GM21367 (cell line): ENCODE measurements at regions not wholly inside any gene's neighbourhood (a gene's known extent, or its start where the extent isn't known, plus 50 kb on each side); places are given as distances from the start of the nearest gene placed in this dataset.

ENCODE experiments used
- ATAC-seq: cut with Tn5 transposase; IDR thresholded peaks from one replicate; pipeline ENCODE4 v1.9.1; 2021; ENCODE audit not compliant: unreplicated experiment

GRCh38 chr5:144886668-144887067, 716.0 kb downstream of the KCTD16 start:
- ATAC-seq = no peak

- ATAC-seq = no peak
Observed at GRCh38 chr5:144882739-144883283, 712.1 kb downstream of the KCTD16 start.

DNA sequence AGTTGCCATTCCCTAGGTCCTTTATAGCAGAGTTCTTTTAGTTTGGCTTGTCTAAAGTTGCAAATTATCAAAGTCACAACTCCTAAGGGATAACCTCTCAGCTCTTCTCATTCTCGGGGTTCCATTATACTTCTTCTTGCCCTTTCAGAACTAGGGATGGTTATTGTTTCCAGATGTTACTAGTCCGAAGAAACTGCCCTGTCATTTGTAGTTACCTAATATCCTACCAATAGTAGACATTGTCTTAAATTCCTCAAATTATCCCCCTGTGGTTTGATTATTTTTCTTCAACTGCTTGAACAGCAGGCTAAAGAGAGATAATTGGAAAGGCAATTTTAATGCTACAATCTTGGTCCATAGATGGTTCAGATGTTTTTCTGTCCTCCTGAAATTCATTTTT, 709.8 kb downstream of the KCTD16 start:
- ATAC-seq = no peak

- ATAC-seq = no peak
Observed at GRCh38 chr5:144876990-144877389, 706.3 kb downstream of the KCTD16 start.

DNA sequence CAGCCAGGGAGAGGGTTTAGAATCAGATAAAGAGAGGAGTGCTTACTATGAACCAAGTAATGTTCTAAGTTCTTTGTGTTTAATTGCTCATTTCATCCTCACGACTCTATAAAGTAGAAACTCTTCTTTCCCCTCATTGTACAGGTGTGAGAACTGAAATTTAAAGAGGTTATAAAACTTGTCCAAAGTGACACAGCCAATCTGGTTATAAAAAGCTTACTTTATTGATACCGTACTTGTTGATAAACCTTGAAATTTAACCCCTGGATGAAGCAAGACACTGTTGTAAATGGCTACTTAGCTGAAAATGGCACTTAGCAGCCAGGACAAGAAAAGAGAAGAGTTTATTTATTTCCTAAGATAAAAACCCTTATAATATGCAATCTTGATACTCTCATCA, 702.4 kb downstream of the KCTD16 start:
- no peak for ATAC-seq

DNA sequence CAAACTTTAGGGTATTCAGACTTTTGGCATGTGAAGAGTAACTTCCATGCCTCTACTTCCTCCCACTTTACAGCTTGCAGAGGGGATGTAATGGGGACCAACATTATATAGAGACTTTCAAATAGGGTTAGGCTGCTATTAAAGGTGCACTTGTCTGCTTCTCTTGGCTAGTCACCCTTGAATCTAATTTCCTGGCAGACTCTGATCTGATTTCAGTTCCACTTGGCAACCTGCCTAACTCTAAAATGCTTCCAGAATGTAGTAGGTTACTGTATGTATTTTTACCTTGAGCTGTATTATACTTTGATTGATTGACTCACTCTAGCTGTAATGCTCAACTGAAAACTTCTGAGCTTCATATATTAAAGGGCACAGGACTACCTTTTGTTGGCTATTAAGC, 693.4 kb downstream of the KCTD16 start:
- ATAC-seq = no peak

DNA sequence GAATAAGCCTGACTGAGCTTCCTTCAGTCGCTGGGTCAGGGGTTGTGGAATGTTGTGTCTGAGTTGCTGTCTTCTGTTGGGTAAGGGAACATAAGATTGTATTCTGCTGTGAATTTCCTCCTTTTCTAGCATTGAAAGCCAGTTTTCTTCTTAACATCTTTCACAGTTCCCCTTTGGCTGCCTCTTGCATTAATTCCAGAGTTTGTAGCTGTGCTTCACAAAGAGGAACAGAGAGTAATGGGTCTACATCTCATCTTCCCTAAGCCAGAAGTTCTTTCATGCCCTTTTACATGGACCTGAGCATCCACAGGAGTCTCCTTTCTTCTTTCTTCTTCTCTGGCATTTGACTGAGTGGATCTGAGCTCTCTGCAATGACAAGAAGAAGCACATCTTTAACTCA, 686.8 kb downstream of the KCTD16 start:
- no peak for ATAC-seq

- no peak for ATAC-seq
Observed at GRCh38 chr5:144844086-144844485, 673.4 kb downstream of the KCTD16 start.

GRCh38 chr5:144832416-144832815, 661.7 kb downstream of the KCTD16 start:
- no peak for ATAC-seq

- ATAC-seq = no peak
Observed at GRCh38 chr5:144831650-144832049, 661.0 kb downstream of the KCTD16 start.

DNA sequence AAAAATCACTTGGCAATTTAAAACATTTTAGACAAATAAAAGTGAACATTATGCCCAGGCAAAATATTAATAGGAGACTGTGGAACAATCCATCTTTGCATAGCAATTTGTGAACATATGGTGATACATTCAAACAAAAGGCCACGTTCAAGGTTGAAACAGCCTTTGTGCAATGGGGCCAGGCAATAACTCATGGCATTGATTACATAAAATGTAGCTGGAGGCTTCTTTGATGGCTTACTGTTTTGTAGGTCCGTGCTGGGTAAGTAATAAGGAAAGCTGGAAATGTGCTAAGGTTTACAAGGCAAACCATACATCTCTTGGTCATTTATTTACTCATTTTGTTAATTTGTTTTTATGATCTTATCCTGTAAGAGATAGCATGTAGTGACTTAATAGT, 651.8 kb downstream of the KCTD16 start:
- ATAC-seq = no peak

DNA sequence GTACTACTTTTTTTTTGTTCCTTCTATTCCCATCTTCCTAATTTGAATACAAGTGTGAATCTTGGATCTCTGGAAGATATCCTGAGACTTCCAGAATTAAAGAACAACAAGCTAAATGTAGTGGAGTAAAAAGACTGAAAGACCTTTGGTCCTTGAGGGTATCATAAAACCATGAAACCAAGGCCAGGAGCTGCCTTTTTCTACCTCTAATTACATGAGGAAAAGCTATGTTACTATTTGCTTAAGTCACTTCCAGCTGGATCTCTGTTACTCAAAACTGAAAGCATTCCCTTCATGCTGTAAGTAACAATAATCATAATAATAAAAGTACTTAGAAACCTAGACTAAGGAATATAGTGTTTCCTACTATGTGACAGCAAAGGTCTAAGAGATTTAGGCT, 649.6 kb downstream of the KCTD16 start:
- no peak for ATAC-seq

GRCh38 chr5:144815131-144815530, 644.5 kb downstream of the KCTD16 start:
- no peak for ATAC-seq

- ATAC-seq = no peak
Observed at GRCh38 chr5:144812763-144813162, 642.1 kb downstream of the KCTD16 start.

DNA sequence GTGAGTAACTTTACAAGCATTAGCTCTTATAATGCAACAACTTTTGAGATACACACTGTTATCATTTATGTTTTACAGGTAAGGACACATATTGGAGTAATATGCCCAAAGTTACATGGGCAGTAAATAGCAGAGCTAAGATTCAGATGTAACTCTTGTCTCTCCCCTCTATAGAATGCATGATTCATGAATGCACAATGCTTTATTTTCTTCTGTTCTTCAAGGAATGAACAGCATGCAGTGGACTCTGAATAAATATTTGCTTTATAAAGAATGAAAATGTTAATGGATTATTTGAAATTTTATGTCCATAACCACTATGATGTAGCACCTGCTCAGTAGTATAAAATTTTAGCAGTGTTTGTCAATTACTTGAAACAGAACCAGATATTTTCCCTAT, 629.5 kb downstream of the KCTD16 start:
- ATAC-seq = no peak

- ATAC-seq = no peak
Observed at GRCh38 chr5:144798595-144798994, 627.9 kb downstream of the KCTD16 start.

- ATAC-seq = no peak
Observed at GRCh38 chr5:144794922-144795321, 624.2 kb downstream of the KCTD16 start.

DNA sequence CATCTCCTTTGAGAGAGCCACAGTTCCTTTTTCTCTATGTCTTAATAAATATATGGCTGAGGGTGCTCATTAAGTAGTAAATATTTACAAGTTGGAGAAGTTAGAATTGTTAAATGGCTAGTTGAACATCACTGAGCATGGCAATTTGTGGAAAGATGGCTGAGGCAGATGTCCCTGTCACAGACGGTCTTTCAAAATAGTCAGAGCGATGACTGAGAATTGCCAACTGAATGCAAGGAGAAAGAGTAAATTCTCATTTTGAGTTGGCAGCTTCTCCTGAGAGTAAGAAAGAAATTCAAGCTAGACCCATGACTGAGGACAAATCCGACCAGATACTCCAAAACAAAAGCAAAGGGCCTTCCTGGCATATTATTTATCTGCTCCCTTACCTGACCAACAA, 617.9 kb downstream of the KCTD16 start:
- no peak for ATAC-seq

- ATAC-seq = no peak
Observed at GRCh38 chr5:144788046-144788445, 617.4 kb downstream of the KCTD16 start.

DNA sequence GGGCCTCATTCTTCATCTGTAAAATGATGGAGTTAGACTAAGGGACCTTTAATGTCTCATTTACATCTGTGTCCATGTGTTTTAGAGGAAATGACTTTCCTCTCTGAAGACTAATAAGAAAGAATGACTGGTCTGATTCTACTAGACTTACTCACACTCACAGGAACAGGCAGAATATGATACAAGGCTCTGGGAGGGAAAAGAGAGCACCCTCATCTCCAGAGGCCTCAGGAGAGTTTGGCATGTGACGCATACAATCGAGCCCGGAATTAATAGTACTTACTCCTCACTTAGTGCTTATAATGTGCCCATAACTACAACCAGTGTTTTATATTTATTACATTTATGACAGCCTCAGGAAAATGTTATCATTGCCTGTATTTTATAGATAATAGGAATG, 608.7 kb downstream of the KCTD16 start:
- no peak for ATAC-seq

DNA sequence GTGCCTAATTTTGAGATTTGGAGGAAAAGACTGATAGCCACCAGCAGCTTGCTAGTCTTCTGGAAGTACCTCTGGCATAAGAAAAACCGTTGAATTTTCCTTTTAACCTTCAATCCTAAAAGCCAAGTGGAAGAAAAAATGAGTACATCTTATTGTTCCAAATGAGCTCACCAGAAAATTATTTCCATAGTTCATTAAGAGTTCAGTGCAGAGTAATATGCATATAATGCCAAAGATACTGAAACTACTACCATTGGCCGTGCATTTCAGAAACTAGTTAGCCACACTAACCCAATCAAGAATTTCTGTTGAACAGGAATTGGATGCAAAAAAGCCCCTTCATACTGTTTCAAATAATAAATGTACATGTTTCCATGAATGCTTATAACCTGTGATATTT, 607.9 kb downstream of the KCTD16 start:
- no peak for ATAC-seq

- no peak for ATAC-seq
Observed at GRCh38 chr5:144774197-144774596, 603.5 kb downstream of the KCTD16 start.

DNA sequence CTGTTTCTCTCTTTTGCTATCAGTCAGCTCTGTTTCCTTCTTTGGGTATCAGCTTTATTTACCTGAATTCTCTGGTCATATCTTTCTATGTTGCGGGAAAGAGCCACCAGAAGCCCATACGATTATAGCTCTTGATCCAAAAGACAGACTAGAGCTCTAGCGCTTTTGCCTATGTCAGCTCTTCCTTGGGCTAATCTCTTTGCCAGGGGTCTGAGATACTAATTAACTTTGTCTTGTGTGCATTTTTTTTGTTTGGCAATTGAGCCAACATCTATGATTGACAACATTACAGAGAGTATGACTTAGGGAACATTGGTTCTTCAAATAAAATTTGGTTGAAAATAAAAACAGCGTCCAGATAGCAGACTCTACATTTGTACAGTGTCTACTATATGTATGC, 603.0 kb downstream of the KCTD16 start:
- ATAC-seq = no peak

DNA sequence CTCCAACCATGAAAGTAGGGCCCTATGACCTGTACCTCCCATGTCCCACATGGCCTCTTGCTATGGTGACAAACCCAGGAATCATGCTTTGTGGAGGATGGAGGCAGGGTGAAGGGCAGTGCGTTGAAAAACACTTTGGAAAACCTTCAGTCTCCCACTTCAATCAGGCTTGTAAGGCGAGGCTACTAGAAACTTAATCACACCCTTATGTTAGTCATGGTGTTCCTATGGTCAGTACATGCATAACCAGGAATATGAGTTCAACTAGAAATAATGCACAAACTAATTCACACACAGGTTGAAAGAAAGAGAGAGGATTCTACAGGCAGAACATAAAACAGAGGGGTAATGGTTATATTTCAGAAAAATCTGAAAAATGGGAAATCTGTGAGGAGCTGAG, 601.1 kb downstream of the KCTD16 start:
- no peak for ATAC-seq
